Naive thymus-derived CD8-positive, alpha-beta T cell (primary cell): ENCODE measurements at regions not wholly inside any gene's neighbourhood (a gene's known extent, or its start where the extent isn't known, plus 50 kb on each side); places are given as distances from the start of the nearest gene placed in this dataset.
"Not testable (repeated sequence)": the region's sequence is repeated elsewhere in the genome, so short reads cannot be mapped to it uniquely, and the experiment has no call there.

Experiments
- ATAC-seq, 2 donors: fragments of 150-1000 bp; cut with Tn5 transposase in 1 of 2; sonication (Bioruptor Pico), chemical (Tn5 transposase) in 1 of 2; 1 replicate in 1 of 2; 2 replicates in 1 of 2; pipeline ENCODE4 v1.10.0; 2021; ENCODE audit warnings: mild to moderate bottlenecking in 2 of 2, moderate library complexity in 2 of 2
- POLR2A ChIA-PET: fragments of 350-600 bp; sonication (Branson Sonifier 250); formaldehyde crosslinking; loops from one replicate; lab custom pipeline; 2021; ENCODE audit warnings: antibody characterized with exemption; lab: Charles Lee
- DNase-seq, 10 donors: peaks; one replicate each; pipeline versions ENCODE4 v3.0.0 to v3.0.0-alpha.2; 2020 to 2022
- H3K27ac Mint-ChIP-seq, 10 donors: one replicate each; pipeline ENCODE4 v1.8.0; 2020 to 2022; ENCODE audit warnings: mild to moderate bottlenecking in 10 of 10, mixed read lengths in 10 of 10, moderate library complexity in 4 of 10, inconsistent platforms in 1 of 10
- H3K27me3 Mint-ChIP-seq, 5 donors: one replicate each; pipeline ENCODE4 v1.8.0; 2021 to 2022; ENCODE audit warnings: mixed read lengths in 5 of 5
- H3K36me3 Mint-ChIP-seq, 3 donors: one replicate each; pipeline ENCODE4 v1.8.0; 2020 to 2022; ENCODE audit warnings: mixed read lengths in 3 of 3, mild to moderate bottlenecking in 2 of 3, inconsistent platforms in 1 of 3
- H3K4me1 Mint-ChIP-seq, 4 donors: one replicate each; pipeline ENCODE4 v1.8.0; 2021 to 2022; ENCODE audit warnings: mixed read lengths in 4 of 4
- H3K4me3 Mint-ChIP-seq, 10 donors: one replicate each; pipeline ENCODE4 v1.8.0; 2020 to 2022; ENCODE audit warnings: mild to moderate bottlenecking in 10 of 10, mixed read lengths in 10 of 10, moderate library complexity in 6 of 10, inconsistent platforms in 1 of 10
- H3K9me3 Mint-ChIP-seq, 9 donors: one replicate each; pipeline ENCODE4 v1.8.0; 2020 to 2022; ENCODE audit warnings: mixed read lengths in 9 of 9, mild to moderate bottlenecking in 3 of 9, inconsistent platforms in 1 of 9, moderate library complexity in 1 of 9

GRCh38 chr2:17353263-17353662, 165.0 kb downstream of the RAD51AP2 start:
- Mint-ChIP-seq H3K36me3 (no peaks in the 10 kb centered on the region), H3K9me3 (peaks cover 0 to 9% (median 5%) of the 10 kb centered on the region in 9 donors), H3K4me3 (no peak overlapping the region), H3K27me3 (no peaks in the 10 kb centered on the region), H3K4me1 (no peaks in the 10 kb centered on the region), H3K27ac (no peak overlapping the region)
- POLR2A ChIA-PET: no interaction called here
- ATAC-seq (no peak), DNase-seq (no peak)

GRCh38 chr2:17342692-17343091, 175.5 kb downstream of the RAD51AP2 start:
- ATAC-seq, H3K36me3 Mint-ChIP-seq, H3K27ac Mint-ChIP-seq, DNase-seq, H3K4me1 Mint-ChIP-seq, H3K4me3 Mint-ChIP-seq, H3K27me3 Mint-ChIP-seq, POLR2A ChIA-PET: not testable (repeated sequence)
- peaks cover 0 to 14% (median 5%) of the 10 kb centered on the region in 9 donors for H3K9me3 Mint-ChIP-seq

GRCh38 chr2:17337507-17337906, 180.7 kb downstream of the RAD51AP2 start:
- ATAC-seq: no peak
- Mint-ChIP-seq H3K9me3 (peaks cover 0 to 15% (median 4%) of the 10 kb centered on the region in 9 donors), H3K27ac (no peak overlapping the region), H3K27me3 (peaks cover 0 to 3% (median 0%) of the 10 kb centered on the region in 5 donors), H3K36me3 (no peaks in the 10 kb centered on the region), H3K4me3 (no peak overlapping the region), H3K4me1 (no peaks in the 10 kb centered on the region)
- DNase-seq: no peak
- POLR2A ChIA-PET: no interaction called here

- Mint-ChIP-seq H3K9me3 (peaks cover 0 to 15% (median 4%) of the 10 kb centered on the region in 9 donors), H3K4me3 (no peak overlapping the region), H3K27ac (no peak overlapping the region), H3K36me3 (no peaks in the 10 kb centered on the region), H3K4me1 (no peaks in the 10 kb centered on the region), H3K27me3 (peaks cover 0 to 3% (median 0%) of the 10 kb centered on the region in 5 donors)
- DNase-seq: no peak
- no peak for ATAC-seq
- POLR2A ChIA-PET: no interaction called here
Observed at GRCh38 chr2:17336458-17336857, 181.8 kb downstream of the RAD51AP2 start.

- DNase-seq: no peak
- Mint-ChIP-seq H3K27me3 (peaks cover 0 to 2% (median 0%) of the 10 kb centered on the region in 5 donors), H3K9me3 (peaks cover 0 to 13% (median 4%) of the 10 kb centered on the region in 9 donors), H3K4me3 (no peak overlapping the region), H3K36me3 (no peaks in the 10 kb centered on the region), H3K4me1 (no peaks in the 10 kb centered on the region), H3K27ac (no peak overlapping the region)
- POLR2A ChIA-PET: no interaction called here
- no peak for ATAC-seq
Observed at GRCh38 chr2:17334300-17334699, 183.9 kb downstream of the RAD51AP2 start.

GRCh38 chr2:17331636-17332035, 186.6 kb downstream of the RAD51AP2 start:
- H3K36me3 Mint-ChIP-seq: no peaks in the 10 kb centered on the region
- H3K4me1 Mint-ChIP-seq: no peaks in the 10 kb centered on the region
- peaks cover 0 to 17% (median 0%) of the 10 kb centered on the region in 9 donors for H3K9me3 Mint-ChIP-seq
- ATAC-seq (no peak), DNase-seq (no peak)
- no peak overlapping the region for H3K27ac Mint-ChIP-seq
- H3K27me3 Mint-ChIP-seq: peaks cover 0 to 5% (median 0%) of the 10 kb centered on the region in 5 donors
- POLR2A ChIA-PET: no interaction called here
- H3K4me3 Mint-ChIP-seq: no peak overlapping the region

- Mint-ChIP-seq H3K4me3 (no peak overlapping the region), H3K27ac (no peak overlapping the region), H3K9me3 (peaks cover 0 to 8% (median 2%) of the 10 kb centered on the region in 9 donors), H3K36me3 (no peaks in the 10 kb centered on the region), H3K27me3 (peaks cover 0 to 9% (median 0%) of the 10 kb centered on the region in 5 donors), H3K4me1 (no peaks in the 10 kb centered on the region)
- POLR2A ChIA-PET: no interaction called here
- DNase-seq: no peak
- ATAC-seq: no peak
Observed at GRCh38 chr2:17328161-17328560, 190.1 kb downstream of the RAD51AP2 start.

- ATAC-seq: no peak
- H3K4me1 Mint-ChIP-seq: no peaks in the 10 kb centered on the region
- peaks cover 0 to 9% (median 0%) of the 10 kb centered on the region in 5 donors for H3K27me3 Mint-ChIP-seq
- no peak for DNase-seq
- peaks cover 0 to 10% (median 2%) of the 10 kb centered on the region in 9 donors for H3K9me3 Mint-ChIP-seq
- H3K36me3 Mint-ChIP-seq: no peaks in the 10 kb centered on the region
- POLR2A ChIA-PET: no interaction called here
- no peak overlapping the region for H3K4me3 Mint-ChIP-seq
- H3K27ac Mint-ChIP-seq: no peak overlapping the region
Observed at GRCh38 chr2:17327649-17328048, 190.6 kb downstream of the RAD51AP2 start.

GRCh38 chr2:17326717-17327116, 191.5 kb downstream of the RAD51AP2 start:
- Mint-ChIP-seq H3K4me1 (no peaks in the 10 kb centered on the region), H3K27ac (no peak overlapping the region), H3K27me3 (peaks cover 0 to 15% (median 0%) of the 10 kb centered on the region in 5 donors), H3K9me3 (peaks cover 0 to 19% (median 2%) of the 10 kb centered on the region in 9 donors), H3K36me3 (no peaks in the 10 kb centered on the region), H3K4me3 (no peak overlapping the region)
- POLR2A ChIA-PET: no interaction called here
- ATAC-seq (no peak), DNase-seq (no peak)

- no peaks in the 10 kb centered on the region for H3K36me3 Mint-ChIP-seq
Observed at GRCh38 chr2:17323697-17324096, 194.5 kb downstream of the RAD51AP2 start.

GRCh38 chr2:17322461-17322860, 195.8 kb downstream of the RAD51AP2 start:
- no peaks in the 10 kb centered on the region for H3K36me3 Mint-ChIP-seq
- no peak overlapping the region for H3K4me3 Mint-ChIP-seq
- no peaks in the 10 kb centered on the region for H3K4me1 Mint-ChIP-seq
- DNase-seq (no peak), ATAC-seq (no peak)
- H3K9me3 Mint-ChIP-seq: peaks cover 0 to 19% (median 2%) of the 10 kb centered on the region in 9 donors
- H3K27me3 Mint-ChIP-seq: peaks cover 0 to 14% (median 0%) of the 10 kb centered on the region in 5 donors
- POLR2A ChIA-PET: no interaction called here
- H3K27ac Mint-ChIP-seq: no peak overlapping the region

More at GRCh38 chr2:17323697-17324096, 194.5 kb downstream of the RAD51AP2 start:
- Mint-ChIP-seq H3K27me3 (peaks cover 0 to 15% (median 0%) of the 10 kb centered on the region in 5 donors), H3K4me3 (no peak overlapping the region), H3K9me3 (peaks cover 0 to 19% (median 2%) of the 10 kb centered on the region in 9 donors), H3K27ac (no peak overlapping the region), H3K4me1 (no peaks in the 10 kb centered on the region)
- DNase-seq (no peak), ATAC-seq (no peak)
- POLR2A ChIA-PET: no interaction called here

- H3K36me3 Mint-ChIP-seq: no peaks in the 10 kb centered on the region
- peaks cover 0 to 10% (median 0%) of the 10 kb centered on the region in 5 donors for H3K27me3 Mint-ChIP-seq
- POLR2A ChIA-PET: no interaction called here
- no peak overlapping the region for H3K4me3 Mint-ChIP-seq
- peaks cover 0 to 19% (median 0%) of the 10 kb centered on the region in 9 donors for H3K9me3 Mint-ChIP-seq
- ATAC-seq (no peak), DNase-seq (no peak)
- no peaks in the 10 kb centered on the region for H3K4me1 Mint-ChIP-seq
- no peak overlapping the region for H3K27ac Mint-ChIP-seq
Observed at GRCh38 chr2:17319090-17319489, 199.2 kb downstream of the RAD51AP2 start.

GRCh38 chr2:17318013-17318412, 200.2 kb downstream of the RAD51AP2 start:
- peaks cover 0 to 9% (median 0%) of the 10 kb centered on the region in 9 donors for H3K9me3 Mint-ChIP-seq
- POLR2A ChIA-PET: no interaction called here
- DNase-seq (no peak), ATAC-seq (no peak)
- H3K27ac Mint-ChIP-seq: no peak overlapping the region
- H3K4me3 Mint-ChIP-seq: no peak overlapping the region
- no peaks in the 10 kb centered on the region for H3K4me1 Mint-ChIP-seq
- H3K27me3 Mint-ChIP-seq: peaks cover 0 to 5% (median 0%) of the 10 kb centered on the region in 5 donors
- no peaks in the 10 kb centered on the region for H3K36me3 Mint-ChIP-seq

GRCh38 chr2:17317439-17317976, 200.7 kb downstream of the RAD51AP2 start:
- no peaks in the 10 kb centered on the region for H3K36me3 Mint-ChIP-seq
- peaks cover 0 to 5% (median 0%) of the 10 kb centered on the region in 5 donors for H3K27me3 Mint-ChIP-seq
- no peak overlapping the region for H3K27ac Mint-ChIP-seq
- peaks cover 0 to 9% (median 0%) of the 10 kb centered on the region in 9 donors for H3K9me3 Mint-ChIP-seq
- no peak for ATAC-seq
- DNase-seq: no peak
- H3K4me1 Mint-ChIP-seq: no peaks in the 10 kb centered on the region
- no peak overlapping the region for H3K4me3 Mint-ChIP-seq
- POLR2A ChIA-PET: no interaction called here
